KMS-11 (cell line): ENCODE measurements at regions not wholly inside any gene's neighbourhood (a gene's known extent, or its start where the extent isn't known, plus 50 kb on each side); places are given as distances from the start of the nearest gene placed in this dataset.

Experiments used
- H2AFZ ChIP-seq: fragments of 200-600 bp; sonication (generic); 2 replicates; pipeline ENCODE4 v1.6.1; 2016; ENCODE audit warnings: antibody characterized with exemption, mixed run types, low read depth
- H3K27ac ChIP-seq: fragments of 200-600 bp; sonication (generic); 2 replicates; pipeline ENCODE4 v1.6.1; 2016; ENCODE audit warnings: mild to moderate bottlenecking, mixed run types
- H3K27me3 ChIP-seq: fragments of 200-600 bp; sonication (generic); 2 replicates; pipeline ENCODE4 v1.6.1; 2017; ENCODE audit warnings: mild to moderate bottlenecking, low read depth, mixed run types, moderate library complexity; ENCODE audit not compliant: insufficient read depth
- H3K36me3 ChIP-seq: fragments of 200-600 bp; sonication (generic); 2 replicates; pipeline ENCODE4 v1.6.1; 2017; ENCODE audit warnings: mild to moderate bottlenecking, mixed run types; ENCODE audit not compliant: insufficient read depth
- H3K4me1 ChIP-seq: fragments of 200-600 bp; sonication (generic); 2 replicates; pipeline ENCODE4 v1.6.1; 2016; ENCODE audit warnings: mild to moderate bottlenecking, low read depth, mixed run types; ENCODE audit not compliant: poor library complexity, severe bottlenecking
- H3K4me2 ChIP-seq: fragments of 200-600 bp; sonication (generic); 2 replicates; pipeline ENCODE4 v1.7.0; 2016; ENCODE audit warnings: mild to moderate bottlenecking, mixed run types
- H3K4me3 ChIP-seq: fragments of 200-600 bp; sonication (generic); IDR thresholded peaks from 2 replicates; pipeline ENCODE4 v1.6.1; 2017; ENCODE audit warnings: low read depth, low read length, mixed read lengths; ENCODE audit not compliant: insufficient read depth
- H3K79me2 ChIP-seq: fragments of 200-600 bp; sonication (generic); 2 replicates; pipeline ENCODE4 v1.6.1; 2016; ENCODE audit warnings: low read depth, mixed run types; ENCODE audit not compliant: insufficient read depth
- H3K9ac ChIP-seq: fragments of 200-600 bp; sonication (generic); 2 replicates; pipeline ENCODE4 v1.6.1; 2016; ENCODE audit warnings: mild to moderate bottlenecking, mixed run types
- H4K20me1 ChIP-seq: fragments of 200-600 bp; sonication (generic); 2 replicates; pipeline ENCODE4 v1.6.1; 2016; ENCODE audit warnings: mild to moderate bottlenecking, mixed run types; ENCODE audit not compliant: insufficient read depth
- CTCF ChIP-seq: fragments of 200-600 bp; sonication (generic); conservative IDR thresholded peaks from 2 replicates; pipeline ENCODE4 v1.6.1; 2017; ENCODE audit warnings: low read depth, mild to moderate bottlenecking, antibody characterized with exemption, low read length, moderate library complexity, mixed read lengths

GRCh38 chr18:23337599-23338444 is 115.3 kb upstream of the RIOK3 start:
- no peak overlapping the region for H3K27ac ChIP-seq
- TF ChIP-seq CTCF = no peak
- no peak overlapping the region for H3K9ac ChIP-seq
- H3K4me3 ChIP-seq = no peak overlapping the region
- no peaks in the 10 kb centered on the region for H3K79me2 ChIP-seq
- no peak overlapping the region for H3K4me2 ChIP-seq
- H3K36me3 ChIP-seq = no peaks in the 10 kb centered on the region
- H2AFZ ChIP-seq = no peak overlapping the region
- no peaks in the 10 kb centered on the region for H4K20me1 ChIP-seq
- H3K27me3 ChIP-seq = no peaks in the 10 kb centered on the region
- no peaks in the 10 kb centered on the region for H3K4me1 ChIP-seq

GRCh38 chr18:23340661-23341060 is 112.4 kb upstream of the RIOK3 start:
- no peak for TF ChIP-seq CTCF
- no peak overlapping the region for H2AFZ ChIP-seq
- no peaks in the 10 kb centered on the region for H3K79me2 ChIP-seq
- H3K4me3 ChIP-seq = no peak overlapping the region
- H3K4me1 ChIP-seq = no peaks in the 10 kb centered on the region
- no peak overlapping the region for H3K9ac ChIP-seq
- H4K20me1 ChIP-seq = no peaks in the 10 kb centered on the region
- no peak overlapping the region for H3K27ac ChIP-seq
- no peak overlapping the region for H3K4me2 ChIP-seq
- no peaks in the 10 kb centered on the region for H3K36me3 ChIP-seq
- H3K27me3 ChIP-seq = no peaks in the 10 kb centered on the region

- H3K9ac ChIP-seq = no peak overlapping the region
- no peak overlapping the region for H3K4me2 ChIP-seq
- H3K27ac ChIP-seq = no peak overlapping the region
- no peaks in the 10 kb centered on the region for H3K4me1 ChIP-seq
- no peaks in the 10 kb centered on the region for H3K79me2 ChIP-seq
- H3K4me3 ChIP-seq = no peak overlapping the region
- no peaks in the 10 kb centered on the region for H3K27me3 ChIP-seq
- H2AFZ ChIP-seq = no peak overlapping the region
- no peak for TF ChIP-seq CTCF
- H4K20me1 ChIP-seq = no peaks in the 10 kb centered on the region
- H3K36me3 ChIP-seq = no peaks in the 10 kb centered on the region
Observed at GRCh38 chr18:23341383-23341782, 111.7 kb upstream of the RIOK3 start.

- H3K4me1 ChIP-seq = no peaks in the 10 kb centered on the region
- no peaks in the 10 kb centered on the region for H3K79me2 ChIP-seq
- no peak for TF ChIP-seq CTCF
- H2AFZ ChIP-seq = no peak overlapping the region
- no peaks in the 10 kb centered on the region for H3K27me3 ChIP-seq
- no peaks in the 10 kb centered on the region for H4K20me1 ChIP-seq
- no peak overlapping the region for H3K27ac ChIP-seq
- no peak overlapping the region for H3K9ac ChIP-seq
- H3K36me3 ChIP-seq = no peaks in the 10 kb centered on the region
- no peak overlapping the region for H3K4me3 ChIP-seq
- no peak overlapping the region for H3K4me2 ChIP-seq
Observed at GRCh38 chr18:23341983-23342382, 111.1 kb upstream of the RIOK3 start.
